ENCODE measurements at regions not wholly inside any gene's neighbourhood (a gene's known extent, or its start where the extent isn't known, plus 50 kb on each side); places are given as distances from the start of the nearest gene placed in this dataset.

DNA sequence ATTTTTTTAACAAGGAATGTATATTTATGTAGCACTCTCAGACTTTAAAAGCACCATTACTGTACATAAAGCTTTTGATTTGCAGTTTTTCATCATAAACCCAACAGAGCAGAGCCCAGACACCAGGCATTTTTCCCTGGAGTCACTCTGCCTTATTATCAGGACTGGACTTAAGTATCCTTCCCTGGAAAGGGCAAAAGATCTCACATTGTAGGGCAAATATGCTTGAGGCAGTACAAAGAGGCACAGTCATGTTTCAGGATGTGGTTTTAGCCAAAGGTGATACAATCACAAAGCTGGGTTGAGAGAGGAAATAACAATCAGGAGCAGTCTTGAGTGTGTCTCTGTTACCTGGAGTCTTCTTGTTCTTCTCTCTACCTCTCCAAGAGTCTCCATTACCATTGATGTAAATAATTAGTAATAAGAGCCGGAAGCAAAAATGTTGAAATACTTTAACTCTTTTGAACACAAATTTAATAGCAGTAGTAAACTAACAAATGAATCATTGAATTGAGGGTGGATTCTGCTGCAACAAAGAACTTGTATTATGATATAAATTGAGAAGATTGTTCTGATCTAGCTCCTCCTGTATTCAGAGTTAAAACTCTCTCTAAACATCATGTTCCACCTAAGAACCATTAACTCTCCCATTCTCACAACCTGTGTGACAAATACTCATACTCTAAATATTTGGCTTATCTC is 160.5 kb downstream of the LTN1 start:
- no peak for TF ChIP-seq FOXK2 (IDR thresholded peaks at IDR 0.05)
- no peak for TF ChIP-seq ZNF384 (IDR thresholded peaks at IDR 0.05)
- TF ChIP-seq HDGF (IDR thresholded peaks at IDR 0.05; ENCODE audit: borderline replicate concordance), result no peak
- no peak for TF ChIP-seq FOXM1 (IDR thresholded peaks at IDR 0.05; ENCODE audit: borderline replicate concordance)
- TF ChIP-seq CTBP1 (IDR thresholded peaks at IDR 0.05; ENCODE audit: borderline replicate concordance), result no peak
- TF ChIP-seq SP1 (IDR thresholded peaks at IDR 0.05), result no peak
- TF ChIP-seq, protein P1, sequence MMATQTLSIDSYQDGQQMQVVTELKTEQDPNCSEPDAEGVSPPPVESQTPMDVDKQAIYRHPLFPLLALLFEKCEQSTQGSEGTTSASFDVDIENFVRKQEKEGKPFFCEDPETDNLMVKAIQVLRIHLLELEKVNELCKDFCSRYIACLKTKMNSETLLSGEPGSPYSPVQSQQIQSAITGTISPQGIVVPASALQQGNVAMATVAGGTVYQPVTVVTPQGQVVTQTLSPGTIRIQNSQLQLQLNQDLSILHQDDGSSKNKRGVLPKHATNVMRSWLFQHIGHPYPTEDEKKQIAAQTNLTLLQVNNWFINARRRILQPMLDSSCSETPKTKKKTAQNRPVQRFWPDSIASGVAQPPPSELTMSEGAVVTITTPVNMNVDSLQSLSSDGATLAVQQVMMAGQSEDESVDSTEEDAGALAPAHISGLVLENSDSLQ (IDR thresholded peaks at IDR 0.05), result no peak
- no peak for TF ChIP-seq ELF4 (IDR thresholded peaks at IDR 0.05)

All from HEK293T (cell line).